ENCODE measurements at regions not wholly inside any gene's neighbourhood (a gene's known extent, or its start where the extent isn't known, plus 50 kb on each side); places are given as distances from the start of the nearest gene placed in this dataset.

DNA sequence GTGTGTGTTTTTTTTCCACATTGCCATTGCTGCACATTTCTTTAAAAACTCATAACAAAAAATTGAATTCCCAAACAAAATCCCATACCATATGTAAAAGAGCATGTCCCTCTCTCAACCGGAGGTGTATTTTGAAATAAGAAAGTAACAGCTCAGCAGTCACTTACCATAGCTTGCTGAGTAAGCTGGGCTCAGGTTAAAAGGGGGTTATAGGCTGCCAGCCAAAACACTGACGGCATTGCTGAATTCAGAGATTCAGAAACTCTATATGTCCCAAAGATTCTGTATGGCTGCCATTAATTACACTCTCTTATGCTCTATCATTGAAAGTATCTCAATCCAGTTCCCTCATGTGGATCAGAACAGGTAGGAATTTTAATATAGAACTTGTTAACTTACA, 276.0 kb downstream of the FOXG1 start:
- no peak for DNase-seq

GRCh38 chr14:29043737-29044136, 277.1 kb downstream of the FOXG1 start:
- DNase-seq, result no peak

- no peak for DNase-seq
These were observed 278.6 kb downstream of the FOXG1 start for GRCh38 chr14:29045237-29045636.

DNA sequence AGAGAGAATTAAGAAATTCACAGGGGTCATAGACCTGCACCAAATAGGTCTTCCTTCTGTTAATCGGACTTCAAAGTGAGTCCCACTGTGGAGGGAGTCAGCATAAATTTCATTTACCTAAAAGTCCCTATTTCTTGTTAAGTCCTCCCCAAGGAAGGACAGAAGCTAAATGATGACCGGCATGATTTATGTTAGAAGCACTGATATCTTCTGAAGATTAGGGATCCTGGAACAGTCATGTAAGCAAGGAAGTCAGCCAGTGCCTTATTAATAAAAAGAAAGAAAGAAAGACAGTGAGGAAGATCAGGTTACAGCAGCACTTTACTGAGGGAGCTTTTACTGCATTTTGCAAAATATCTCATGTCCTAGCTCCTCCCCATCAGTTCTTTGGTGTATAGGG, 287.5 kb downstream of the FOXG1 start:
- DNase-seq, result no peak

GRCh38 chr14:29056041-29056566, 289.5 kb downstream of the FOXG1 start:
- no peak for DNase-seq

- DNase-seq, result no peak
These were observed 295.1 kb downstream of the FOXG1 start for GRCh38 chr14:29061702-29062101.

DNA sequence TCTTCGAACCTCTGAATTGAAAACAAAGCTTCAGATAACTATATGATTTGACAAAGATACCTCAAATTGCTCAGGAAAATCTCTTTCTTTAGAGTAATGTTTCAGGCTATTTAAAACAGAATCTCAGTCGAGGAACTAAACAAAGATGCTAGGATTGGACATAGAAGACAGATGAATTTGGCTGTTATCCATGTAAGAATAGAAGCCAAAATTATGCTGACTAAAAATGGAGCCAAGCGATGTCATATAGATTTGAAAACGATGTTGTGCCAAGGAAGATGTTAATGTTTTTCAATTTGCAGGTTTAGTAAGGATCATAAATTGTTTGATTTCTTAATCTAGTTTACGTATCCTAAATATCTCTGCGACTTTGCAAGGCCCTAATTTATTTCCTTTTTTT, 295.9 kb downstream of the FOXG1 start:
- no peak for DNase-seq

GRCh38 chr14:29062976-29063375, 296.4 kb downstream of the FOXG1 start:
- no peak for DNase-seq

DNA sequence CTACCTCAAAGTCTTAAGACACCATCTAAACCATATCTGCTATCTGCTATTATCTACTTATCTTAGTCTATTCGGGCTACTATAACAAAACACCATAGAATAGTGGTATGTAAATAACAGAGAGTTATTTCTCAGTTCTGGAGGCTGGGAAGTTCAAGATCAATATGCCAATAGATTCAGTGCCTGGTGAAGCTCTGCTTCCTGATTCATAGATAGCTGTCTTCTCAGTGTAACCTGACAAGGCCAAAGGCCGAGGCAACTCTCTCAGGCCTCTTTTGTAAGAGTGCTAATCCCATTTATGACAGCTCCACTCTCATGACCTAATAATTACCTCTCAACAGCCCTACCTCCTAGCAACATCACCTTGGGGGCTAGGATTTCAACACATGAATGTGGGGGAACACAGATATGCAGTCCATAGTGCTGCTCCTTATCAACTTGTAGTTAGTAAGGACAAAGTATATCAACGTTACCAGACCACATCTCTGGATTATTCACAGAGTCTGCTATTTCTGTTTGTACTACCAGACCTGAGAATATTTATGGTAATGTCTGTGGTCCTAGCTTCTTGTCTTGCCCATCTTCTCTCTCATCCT, 297.8 kb downstream of the FOXG1 start:
- no peak for DNase-seq

- DNase-seq, result no peak
These were observed 302.6 kb downstream of the FOXG1 start for GRCh38 chr14:29069228-29069627.

- no peak for DNase-seq
These were observed 309.2 kb downstream of the FOXG1 start for GRCh38 chr14:29075761-29076160.

DNA sequence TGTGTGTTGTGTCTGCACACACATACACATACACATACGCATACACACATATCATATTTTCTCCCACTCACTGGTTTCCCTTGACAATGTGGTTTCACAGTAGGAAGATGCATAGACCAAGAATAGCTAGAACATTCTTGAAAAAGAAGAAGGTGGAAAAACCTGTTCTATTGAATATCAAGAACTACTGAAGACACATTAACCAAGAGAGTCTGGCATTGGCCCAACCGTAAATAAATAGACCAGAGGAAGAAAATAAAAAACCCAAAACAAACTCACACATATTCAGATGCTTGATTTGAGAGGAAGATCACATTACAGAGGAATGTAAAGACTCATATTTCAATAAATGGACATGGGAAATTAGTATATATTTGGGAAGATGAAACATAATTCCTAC, 311.3 kb downstream of the FOXG1 start:
- no peak for DNase-seq

DNA sequence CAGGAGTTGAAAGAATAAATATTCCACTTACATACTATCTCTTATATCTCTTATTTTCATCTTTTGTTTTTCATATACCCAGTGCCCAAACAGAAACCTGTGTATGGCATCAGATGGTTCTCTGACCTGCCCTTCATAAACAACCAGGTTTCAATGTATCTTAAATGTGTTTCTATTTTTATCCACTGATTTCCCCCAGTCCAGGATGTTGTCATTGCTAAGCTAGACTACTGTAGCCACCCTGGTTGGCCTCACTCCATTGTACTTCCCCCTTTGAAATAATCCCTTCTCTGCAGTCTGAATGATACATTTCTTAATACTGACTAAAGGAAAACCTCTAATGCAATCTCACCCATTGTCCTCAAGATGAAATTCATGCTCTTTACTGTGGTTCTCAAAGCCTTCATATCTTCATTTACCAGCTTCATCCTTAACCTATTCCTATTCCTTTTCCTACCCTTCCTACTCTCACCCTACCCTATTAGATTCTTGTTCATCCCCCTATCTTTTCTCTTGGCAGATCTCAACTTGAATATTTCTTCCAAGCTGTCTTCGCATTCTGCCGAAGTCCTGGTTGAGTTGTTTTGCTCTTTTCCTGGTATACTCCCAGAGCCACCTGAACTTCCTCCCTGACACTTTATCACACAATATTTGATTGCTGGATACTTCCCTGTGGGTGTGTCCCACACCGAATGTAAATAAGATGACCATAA, 312.4 kb downstream of the FOXG1 start:
- no peak for DNase-seq

- DNase-seq, result no peak
These were observed 319.0 kb downstream of the FOXG1 start for GRCh38 chr14:29085546-29085945.

- DNase-seq, result no peak
These were observed 323.3 kb downstream of the FOXG1 start for GRCh38 chr14:29089849-29090248.

DNA sequence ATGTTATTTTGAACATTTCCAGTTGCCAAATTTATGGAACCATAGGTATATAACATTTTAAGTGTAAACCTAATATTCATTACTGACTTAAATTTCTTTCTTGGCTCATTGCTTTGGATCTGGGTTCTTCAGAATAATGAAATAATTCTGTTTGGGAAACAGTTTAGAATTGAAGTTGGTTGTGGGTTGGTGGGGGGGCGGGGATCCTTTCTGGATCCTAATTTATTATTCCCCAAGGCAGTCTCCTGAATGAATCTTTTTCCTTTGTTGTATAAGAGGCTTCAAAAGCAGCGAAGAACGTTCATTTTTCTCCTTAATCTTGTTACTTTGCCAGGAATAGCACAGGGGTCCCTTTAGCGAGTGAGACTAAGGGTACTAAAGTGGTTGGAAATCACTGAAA, 325.5 kb downstream of the FOXG1 start:
- no peak for DNase-seq

DNA sequence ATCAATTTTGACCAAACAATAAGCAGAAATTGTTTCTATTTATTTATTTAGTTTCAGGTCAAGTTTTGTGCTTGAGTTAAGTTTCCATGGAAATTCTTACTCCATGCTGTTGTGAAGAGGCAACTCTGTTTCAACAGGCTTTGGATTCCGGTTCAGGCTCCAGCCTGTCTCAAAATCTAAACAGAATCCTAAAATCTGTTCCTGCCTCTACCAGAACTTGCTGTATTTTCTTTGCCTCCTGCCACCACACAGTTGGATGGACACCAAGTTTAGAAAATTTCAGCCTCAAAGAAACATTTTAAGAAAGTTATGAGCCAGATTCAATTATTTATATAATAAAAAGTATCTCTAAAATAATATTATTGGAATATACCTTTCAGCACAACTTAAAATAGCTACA, 330.9 kb downstream of the FOXG1 start:
- DNase-seq, result no peak

GRCh38 chr14:29098656-29099055, 332.1 kb downstream of the FOXG1 start:
- no peak for DNase-seq

DNA sequence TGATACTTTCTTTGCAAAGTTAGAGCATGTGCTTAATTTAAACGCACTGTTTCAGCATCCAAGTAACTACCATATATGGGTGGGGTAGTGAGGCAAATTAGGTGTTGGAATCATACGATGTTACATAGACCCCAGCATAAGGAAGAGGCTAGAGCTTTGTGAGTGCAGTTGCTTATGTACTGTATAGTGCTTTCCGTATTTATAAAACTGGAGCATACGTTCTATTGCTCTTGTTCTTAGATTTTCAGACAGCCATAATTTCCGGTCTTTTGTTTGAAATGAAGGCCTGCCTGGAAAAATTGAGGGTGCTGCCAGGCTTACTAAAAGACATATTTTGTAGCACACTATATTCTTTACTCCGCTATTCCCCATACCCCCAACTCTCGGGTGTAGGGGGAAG, 335.7 kb downstream of the FOXG1 start:
- DNase-seq, result no peak

DNA sequence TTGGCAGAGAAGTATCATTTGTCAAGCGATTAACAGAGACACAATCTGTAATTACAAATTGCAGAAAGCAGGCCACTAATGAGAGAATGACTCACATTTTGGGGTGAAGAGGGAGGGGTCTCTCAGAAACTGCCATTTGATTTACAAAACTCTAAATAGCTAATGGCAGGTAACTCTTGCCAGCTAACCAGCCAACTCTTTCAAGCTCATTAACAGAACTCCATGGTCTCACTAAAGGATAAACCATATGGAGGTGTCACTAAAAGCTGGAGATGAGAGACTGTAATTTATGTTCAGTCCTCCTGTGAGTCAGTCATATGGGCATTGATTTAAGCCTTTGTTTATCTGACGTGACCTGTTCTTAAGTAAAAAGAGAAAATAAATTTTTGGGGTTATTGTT, 336.4 kb downstream of the FOXG1 start:
- DNase-seq, result peak; percentile 38

DNA sequence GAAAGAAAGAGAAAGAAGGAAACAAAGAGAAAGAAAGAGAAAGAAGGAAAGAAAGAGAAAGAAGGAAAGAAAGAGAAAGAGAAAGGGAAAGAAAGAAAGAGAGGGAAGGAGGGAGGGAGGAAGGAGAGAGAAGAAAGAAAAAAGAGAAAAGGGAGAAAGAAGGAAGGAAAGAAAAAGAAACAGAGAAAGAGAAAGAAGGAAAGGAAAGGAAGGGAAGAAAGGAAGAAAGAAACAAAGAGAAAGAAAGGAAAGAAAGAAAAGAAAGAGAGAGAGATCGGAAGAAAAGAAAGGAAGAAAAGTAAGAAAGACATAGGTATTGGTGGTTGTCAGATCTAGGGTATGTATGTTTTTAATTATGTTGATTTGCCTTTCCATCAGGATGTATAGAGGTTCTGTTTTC, 342.3 kb downstream of the FOXG1 start:
- no peak for DNase-seq

- no peak for DNase-seq
These were observed 343.0 kb downstream of the FOXG1 start for GRCh38 chr14:29109589-29109988.

DNA sequence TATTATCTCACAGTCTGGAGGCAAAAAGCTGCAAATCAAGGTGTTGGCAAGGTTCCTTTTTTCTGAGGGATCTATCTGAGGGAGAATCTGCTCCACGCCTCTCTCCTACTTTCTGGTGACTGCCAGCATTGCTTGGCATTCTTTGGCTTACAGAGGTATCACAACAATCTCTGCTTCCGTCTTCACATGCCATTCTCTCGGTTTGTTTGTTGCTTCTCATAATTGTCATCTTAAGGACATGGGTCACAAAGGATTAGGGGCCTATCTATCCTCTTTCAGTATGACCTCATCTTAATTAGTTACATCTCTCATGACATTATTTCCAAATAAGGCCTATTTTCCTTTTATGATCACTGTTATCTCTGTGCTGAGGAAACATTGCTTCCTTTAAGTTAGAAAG, 345.0 kb downstream of the FOXG1 start:
- no peak for DNase-seq

- DNase-seq, result no peak
These were observed 356.4 kb downstream of the FOXG1 start for GRCh38 chr14:29123017-29123416.

DNA sequence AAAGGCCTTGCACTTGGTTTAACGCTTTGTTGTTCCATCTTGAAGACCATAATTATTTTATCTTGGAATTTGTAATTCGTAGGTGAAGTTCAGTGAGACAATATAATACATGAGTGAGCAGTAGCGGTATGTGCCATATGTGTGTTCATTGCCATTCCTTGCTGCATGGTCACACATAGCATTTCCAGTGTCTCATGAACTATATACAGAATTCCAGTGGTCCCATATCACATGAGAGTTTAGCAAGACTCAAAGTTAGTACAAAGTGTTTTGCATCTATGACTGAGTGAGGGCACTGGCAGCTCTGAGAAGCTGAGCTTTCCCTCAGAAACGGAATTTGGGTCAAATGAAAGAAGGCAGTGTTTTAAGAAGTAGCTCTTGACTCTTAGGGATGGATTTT, 359.8 kb downstream of the FOXG1 start:
- DNase-seq, result no peak
